Left lung (tissue), 4 donors: ENCODE measurements at regions not wholly inside any gene's neighbourhood (a gene's known extent, or its start where the extent isn't known, plus 50 kb on each side); places are given as distances from the start of the nearest gene placed in this dataset.
A peak's percentile ranks its signal among the peaks of the same experiment; 100 is the strongest.

Experiments
- ATAC-seq: fragments of 200-7000 bp; cut with Tn5 transposase; one replicate; pipeline ENCODE4 v1.9.1; 2020; ENCODE audit warnings: moderate library complexity
- DNase-seq, 4 donors: peaks; one replicate each; pipeline ENCODE4 v3.0.0-alpha.2; 2013 to 2020
- H3K27ac ChIP-seq, 2 donors: fragments of 200-600 bp; sonication (generic) in 1 of 2; one replicate each; pipeline versions ENCODE4 v1.5.0 to v1.8.0; 2020 to 2021
- H3K27me3 ChIP-seq, 2 donors: fragments of 200-600 bp; sonication (generic) in 1 of 2; one replicate each; pipeline versions ENCODE4 v1.5.0 to v1.8.0; 2020 to 2021
- H3K36me3 ChIP-seq, 2 donors: fragments of 200-600 bp; sonication (generic) in 1 of 2; one replicate each; pipeline versions ENCODE4 v1.5.0 to v1.8.0; 2020 to 2021
- H3K4me1 ChIP-seq, 2 donors: fragments of 200-600 bp; one replicate each; pipeline ENCODE4 v1.8.0; 2021
- H3K4me3 ChIP-seq, 2 donors: fragments of 200-600 bp; sonication (generic) in 1 of 2; one replicate each; pipeline versions ENCODE4 v1.5.0 to v1.8.0; 2020 to 2021; ENCODE audit warnings: mild to moderate bottlenecking in 1 of 2
- H3K9me3 ChIP-seq, 2 donors: fragments of 200-600 bp; sonication (generic) in 1 of 2; one replicate each; pipeline versions ENCODE4 v1.5.0 to v1.8.0; 2020 to 2021
- intact Hi-C, 2 donors: fragments of 100-400 bp; cut with DNase I; formaldehyde crosslinking; loops; one replicate each; pipeline versions ENCODE4 v1.11.2 to v1.14.2; 2022
- TF ChIP-seq, protein P1 (sequence below), 2 donors: fragments of 200-600 bp; sonication (generic) in 1 of 2; IDR thresholded peaks; one replicate each; pipeline versions ENCODE4 v1.5.0 to v1.8.0; 2021; ENCODE audit warnings: antibody characterized with exemption in 2 of 2
- donor health status: DM: no; HTN: yes; CAD: no.
- donor health status: DM: no; HTN: no; CAD: no.

DNA sequence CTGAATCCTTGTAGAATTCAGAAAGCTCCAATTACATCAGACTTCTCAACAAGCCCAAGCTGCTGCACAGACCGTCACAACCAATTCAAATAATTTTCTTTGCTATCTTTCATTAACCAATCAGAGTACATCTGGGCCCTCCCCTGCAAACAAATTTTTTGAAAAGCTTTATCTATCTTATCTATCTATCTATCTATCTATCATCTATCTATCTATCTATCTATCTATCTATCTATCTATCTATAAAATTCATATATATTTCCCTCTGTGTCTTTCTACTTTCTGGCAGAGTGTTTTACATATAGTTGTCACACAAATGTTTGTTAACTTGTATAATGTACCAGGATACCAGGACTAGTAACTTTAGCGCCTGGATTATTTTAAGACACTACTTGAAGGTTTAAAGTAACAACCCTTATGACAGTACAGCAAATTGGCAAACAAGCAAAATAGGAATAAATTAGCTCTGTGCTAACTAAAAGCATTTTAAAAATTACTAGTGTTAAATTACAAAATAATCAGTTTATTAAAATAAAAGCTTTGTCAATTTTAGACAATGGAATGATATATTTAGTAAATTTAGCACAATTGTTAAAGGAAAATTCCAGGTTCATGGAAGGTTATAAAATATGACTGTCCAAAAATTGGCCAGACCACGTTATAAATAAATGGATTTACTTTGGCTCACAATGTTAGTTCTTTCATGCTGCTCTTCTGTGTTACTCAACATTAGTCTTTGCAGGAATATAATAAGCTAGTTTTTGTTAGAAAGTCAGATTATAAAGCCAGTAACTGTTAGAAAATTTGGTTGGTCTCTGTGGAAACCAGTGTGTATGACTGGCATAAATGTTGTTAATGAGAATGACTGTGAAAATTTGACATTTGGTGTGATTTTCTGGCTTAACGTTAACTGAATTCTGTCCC is 138.6 kb downstream of the SUCNR1 start:
- Histone ChIP-seq H3K4me1 (no peaks in the 10 kb centered on the region), H3K27me3 (no peaks in the 10 kb centered on the region), H3K9me3 (no peaks in the 10 kb centered on the region), H3K36me3 (no peaks in the 10 kb centered on the region), H3K4me3 (no peak overlapping the region), H3K27ac (no peak overlapping the region)
- intact Hi-C loops = no loop called here
- DNase-seq (no peak), ATAC-seq (no peak)
- TF ChIP-seq, protein P1, sequence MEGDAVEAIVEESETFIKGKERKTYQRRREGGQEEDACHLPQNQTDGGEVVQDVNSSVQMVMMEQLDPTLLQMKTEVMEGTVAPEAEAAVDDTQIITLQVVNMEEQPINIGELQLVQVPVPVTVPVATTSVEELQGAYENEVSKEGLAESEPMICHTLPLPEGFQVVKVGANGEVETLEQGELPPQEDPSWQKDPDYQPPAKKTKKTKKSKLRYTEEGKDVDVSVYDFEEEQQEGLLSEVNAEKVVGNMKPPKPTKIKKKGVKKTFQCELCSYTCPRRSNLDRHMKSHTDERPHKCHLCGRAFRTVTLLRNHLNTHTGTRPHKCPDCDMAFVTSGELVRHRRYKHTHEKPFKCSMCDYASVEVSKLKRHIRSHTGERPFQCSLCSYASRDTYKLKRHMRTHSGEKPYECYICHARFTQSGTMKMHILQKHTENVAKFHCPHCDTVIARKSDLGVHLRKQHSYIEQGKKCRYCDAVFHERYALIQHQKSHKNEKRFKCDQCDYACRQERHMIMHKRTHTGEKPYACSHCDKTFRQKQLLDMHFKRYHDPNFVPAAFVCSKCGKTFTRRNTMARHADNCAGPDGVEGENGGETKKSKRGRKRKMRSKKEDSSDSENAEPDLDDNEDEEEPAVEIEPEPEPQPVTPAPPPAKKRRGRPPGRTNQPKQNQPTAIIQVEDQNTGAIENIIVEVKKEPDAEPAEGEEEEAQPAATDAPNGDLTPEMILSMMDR (IDR thresholded peaks at IDR 0.05) = no peak

DNA sequence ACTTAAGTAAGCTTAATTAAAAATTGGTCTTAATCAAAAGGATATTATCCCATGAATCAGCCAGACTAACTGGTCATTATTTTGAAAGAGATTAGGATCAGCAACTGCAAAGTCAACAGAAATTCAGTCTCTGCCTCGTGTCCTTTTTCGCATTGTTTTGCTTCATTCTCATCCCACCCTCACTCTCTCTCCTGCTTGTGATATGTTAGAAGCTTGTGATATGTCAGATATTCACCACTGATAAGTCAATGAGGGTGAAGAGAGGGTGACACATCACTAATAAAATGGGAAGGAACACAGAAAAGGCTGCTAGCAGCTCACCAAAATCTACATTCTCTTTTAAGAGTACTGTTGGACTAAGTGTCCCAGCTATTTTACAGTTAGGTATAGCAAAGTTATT is 146.1 kb downstream of the SUCNR1 start:
- TF ChIP-seq, protein P1 (IDR thresholded peaks at IDR 0.05) = no peak
- Histone ChIP-seq H3K4me3 (no peak overlapping the region), H3K4me1 (no peaks in the 10 kb centered on the region), H3K36me3 (no peaks in the 10 kb centered on the region), H3K9me3 (no peaks in the 10 kb centered on the region), H3K27me3 (no peaks in the 10 kb centered on the region), H3K27ac (no peak overlapping the region)
- no peak for ATAC-seq
- no peak for DNase-seq
- intact Hi-C loops = no loop called here

DNA sequence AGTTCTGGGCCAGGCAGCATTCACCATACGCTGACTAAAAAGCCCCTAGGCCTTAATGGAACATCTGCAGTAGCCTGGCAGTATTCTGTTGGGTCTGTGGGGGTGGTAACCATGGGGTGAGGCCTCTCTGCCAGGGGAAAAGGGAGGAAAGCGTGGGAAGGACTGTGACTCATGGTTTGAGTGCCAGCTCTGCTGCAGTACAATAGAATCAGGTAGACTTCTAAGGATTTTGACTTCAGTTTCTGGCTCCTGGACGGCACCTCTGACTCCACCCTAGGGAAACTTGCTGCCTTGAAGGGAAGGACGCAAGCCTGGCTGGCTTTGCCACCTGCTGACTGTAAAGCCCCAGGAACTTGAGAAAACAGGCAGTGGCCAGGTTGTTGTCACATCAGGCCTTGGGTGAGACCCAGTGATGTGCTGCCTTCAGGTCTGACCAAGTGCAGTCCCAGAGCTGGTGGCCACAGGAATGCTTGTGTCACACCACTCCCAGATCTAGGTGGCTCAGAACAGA is 148.6 kb downstream of the SUCNR1 start:
- Histone ChIP-seq H3K4me3 (no peak overlapping the region), H3K36me3 (no peaks in the 10 kb centered on the region), H3K4me1 (peaks cover 3 to 5% of the 10 kb centered on the region in 2 donors), H3K27ac (no peak overlapping the region), H3K27me3 (no peaks in the 10 kb centered on the region), H3K9me3 (no peaks in the 10 kb centered on the region)
- DNase-seq = peak in 2 of 4 donors; percentile 46 to 49
- intact Hi-C loops = no loop called here
- ATAC-seq = peak; percentile 80
- TF ChIP-seq, protein P1 (IDR thresholded peaks at IDR 0.05) = no peak

DNA sequence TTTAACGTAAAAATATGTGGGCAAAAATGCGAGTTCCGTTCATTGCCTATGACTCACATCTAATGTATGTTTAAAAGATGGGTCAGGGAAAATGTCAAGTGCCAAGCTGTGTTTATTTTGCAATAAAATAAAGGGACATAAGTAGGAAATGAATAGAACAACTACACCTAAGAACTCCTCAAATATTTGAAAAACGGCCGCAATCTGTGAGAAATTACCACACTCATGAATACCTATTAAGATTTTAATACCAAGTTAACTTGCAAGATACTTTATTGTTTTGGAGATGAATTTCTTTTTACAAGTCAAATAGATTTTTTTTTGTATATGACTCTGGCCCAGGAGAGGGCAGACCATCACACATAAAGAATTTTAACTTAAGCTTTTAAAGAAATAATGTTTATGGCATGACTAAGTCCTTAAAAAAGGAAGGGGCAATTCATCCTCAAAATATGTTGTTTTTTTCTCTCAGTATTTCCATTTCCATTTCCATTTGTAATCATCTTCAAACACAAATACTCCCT is 152.7 kb downstream of the SUCNR1 start:
- no peaks in the 10 kb centered on the region for H3K36me3 ChIP-seq
- intact Hi-C loops = no loop called here
- no peaks in the 10 kb centered on the region for H3K9me3 ChIP-seq
- TF ChIP-seq, protein P1 (IDR thresholded peaks at IDR 0.05) = no peak
- H3K27ac ChIP-seq = no peak overlapping the region
- ATAC-seq = peak; percentile 70
- peaks cover 4 to 5% of the 10 kb centered on the region in 2 donors for H3K4me1 ChIP-seq
- DNase-seq = peak in 1 of 4 donors; percentile 43
- no peak overlapping the region for H3K4me3 ChIP-seq
- no peaks in the 10 kb centered on the region for H3K27me3 ChIP-seq

DNA sequence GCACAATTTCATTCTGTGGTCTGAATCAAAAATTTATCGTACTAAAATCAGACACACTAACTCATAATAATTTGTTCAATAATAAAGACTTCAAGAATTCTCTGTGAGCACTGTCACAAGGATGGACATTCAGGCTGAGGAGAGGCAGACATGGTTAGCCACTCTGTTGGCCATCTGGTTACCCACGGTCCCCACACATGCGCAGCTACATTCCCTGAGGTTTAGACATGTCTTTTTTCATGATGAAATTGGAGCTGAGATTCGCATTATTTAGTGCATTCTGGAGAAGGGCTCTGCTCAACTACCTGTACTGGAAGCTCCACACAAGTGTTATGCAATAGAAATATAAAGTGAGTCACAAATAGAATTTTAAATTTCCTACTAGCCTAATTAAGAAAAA is 156.9 kb downstream of the SUCNR1 start:
- H3K27me3 ChIP-seq = no peaks in the 10 kb centered on the region
- H3K27ac ChIP-seq = no peak overlapping the region
- intact Hi-C loops = no loop called here
- H3K36me3 ChIP-seq = no peaks in the 10 kb centered on the region
- TF ChIP-seq, protein P1 (IDR thresholded peaks at IDR 0.05) = no peak
- peaks cover 4 to 5% of the 10 kb centered on the region in 2 donors for H3K4me1 ChIP-seq
- DNase-seq (no peak), ATAC-seq (no peak)
- no peak overlapping the region for H3K4me3 ChIP-seq
- H3K9me3 ChIP-seq = peaks cover 0 to under 1% of the 10 kb centered on the region in 2 donors
